GM13976 (cell line): ENCODE measurements at regions not wholly inside any gene's neighbourhood (a gene's known extent, or its start where the extent isn't known, plus 50 kb on each side); places are given as distances from the start of the nearest gene placed in this dataset.

ENCODE experiments used
- DNase-seq: peaks from one replicate; pipeline ENCODE4 v3.0.0; 2012; ENCODE audit warnings: low spot score
- in situ Hi-C: fragments of 300-500 bp; cut with MboI; formaldehyde crosslinking; loops from one replicate; pipeline ENCODE4 v1.12.0; 2022; ENCODE audit warnings: low sequenced_read_pairs, mixed read lengths, inconsistent platforms; ENCODE audit not compliant: unreplicated experiment
- TF ChIP-seq, protein P1 (sequence below): IDR thresholded peaks from 2 replicates; pipeline ENCODE4 v1.5.1; 2012; ENCODE audit warnings: borderline replicate concordance, mild to moderate bottlenecking; ENCODE audit not compliant: insufficient read depth; ENCODE audit errors: extremely low read depth, missing control alignments, control extremely low read depth

DNA sequence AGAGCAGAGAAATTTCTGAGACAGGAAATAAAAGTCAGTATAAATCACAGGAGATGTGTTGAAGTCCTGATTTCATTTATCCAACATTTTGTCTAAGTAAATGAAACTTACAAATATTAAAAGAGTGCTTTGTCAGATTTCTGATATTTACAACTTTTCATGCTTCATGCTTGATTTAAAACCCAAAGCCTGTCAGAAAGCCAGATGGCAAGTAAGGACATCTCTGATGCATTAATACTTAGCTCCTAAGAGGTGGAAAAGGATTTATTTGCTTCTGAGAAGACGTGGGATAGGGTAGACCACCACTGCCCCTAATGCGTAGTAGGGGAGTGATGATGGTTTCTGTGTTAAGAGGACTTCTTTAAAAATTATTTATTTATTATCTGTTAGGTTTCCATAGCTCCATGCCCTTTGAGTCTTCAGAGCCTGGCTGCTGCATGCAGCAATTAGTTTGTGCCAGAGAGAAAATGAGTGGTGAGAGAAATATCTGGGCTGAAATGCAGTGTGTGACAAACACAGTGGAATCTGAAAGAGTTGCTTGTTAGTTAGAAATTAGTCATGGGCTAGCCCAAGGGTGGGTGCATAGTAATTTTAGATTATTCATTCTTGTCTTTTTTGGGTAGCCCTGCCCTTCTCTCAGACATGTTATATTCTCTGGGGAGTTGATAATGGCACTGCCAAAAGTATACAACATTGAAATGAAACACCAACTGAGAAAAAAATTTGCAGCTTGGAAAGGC is 333.8 kb downstream of the C4orf33 start:
- in situ Hi-C loops, result no loop called here

DNA sequence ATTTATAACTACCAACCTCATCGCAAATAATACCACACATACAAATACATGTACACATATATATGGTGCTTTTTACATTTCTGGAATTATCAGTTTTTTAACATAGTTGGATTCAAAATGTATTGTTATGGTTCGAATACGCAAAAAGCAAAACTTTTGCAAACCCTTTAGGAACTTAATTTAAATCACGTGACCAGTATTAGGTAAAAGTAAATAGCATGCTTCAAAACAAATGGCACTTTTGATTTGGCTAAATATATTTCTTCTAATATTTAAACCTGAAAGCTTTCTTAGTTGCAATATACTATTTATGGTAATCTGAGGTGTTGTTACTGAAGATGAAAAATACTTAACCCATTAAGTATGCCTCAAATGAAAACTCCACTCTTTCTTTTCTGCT is 341.4 kb downstream of the C4orf33 start:
- DNase-seq, result no peak
- in situ Hi-C loops, result no loop called here
- TF ChIP-seq, protein P1, sequence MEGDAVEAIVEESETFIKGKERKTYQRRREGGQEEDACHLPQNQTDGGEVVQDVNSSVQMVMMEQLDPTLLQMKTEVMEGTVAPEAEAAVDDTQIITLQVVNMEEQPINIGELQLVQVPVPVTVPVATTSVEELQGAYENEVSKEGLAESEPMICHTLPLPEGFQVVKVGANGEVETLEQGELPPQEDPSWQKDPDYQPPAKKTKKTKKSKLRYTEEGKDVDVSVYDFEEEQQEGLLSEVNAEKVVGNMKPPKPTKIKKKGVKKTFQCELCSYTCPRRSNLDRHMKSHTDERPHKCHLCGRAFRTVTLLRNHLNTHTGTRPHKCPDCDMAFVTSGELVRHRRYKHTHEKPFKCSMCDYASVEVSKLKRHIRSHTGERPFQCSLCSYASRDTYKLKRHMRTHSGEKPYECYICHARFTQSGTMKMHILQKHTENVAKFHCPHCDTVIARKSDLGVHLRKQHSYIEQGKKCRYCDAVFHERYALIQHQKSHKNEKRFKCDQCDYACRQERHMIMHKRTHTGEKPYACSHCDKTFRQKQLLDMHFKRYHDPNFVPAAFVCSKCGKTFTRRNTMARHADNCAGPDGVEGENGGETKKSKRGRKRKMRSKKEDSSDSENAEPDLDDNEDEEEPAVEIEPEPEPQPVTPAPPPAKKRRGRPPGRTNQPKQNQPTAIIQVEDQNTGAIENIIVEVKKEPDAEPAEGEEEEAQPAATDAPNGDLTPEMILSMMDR, result no peak

More for the DNA sequence above, 333.8 kb downstream of the C4orf33 start:
- TF ChIP-seq, protein P1, result no peak
- no peak for DNase-seq

DNA sequence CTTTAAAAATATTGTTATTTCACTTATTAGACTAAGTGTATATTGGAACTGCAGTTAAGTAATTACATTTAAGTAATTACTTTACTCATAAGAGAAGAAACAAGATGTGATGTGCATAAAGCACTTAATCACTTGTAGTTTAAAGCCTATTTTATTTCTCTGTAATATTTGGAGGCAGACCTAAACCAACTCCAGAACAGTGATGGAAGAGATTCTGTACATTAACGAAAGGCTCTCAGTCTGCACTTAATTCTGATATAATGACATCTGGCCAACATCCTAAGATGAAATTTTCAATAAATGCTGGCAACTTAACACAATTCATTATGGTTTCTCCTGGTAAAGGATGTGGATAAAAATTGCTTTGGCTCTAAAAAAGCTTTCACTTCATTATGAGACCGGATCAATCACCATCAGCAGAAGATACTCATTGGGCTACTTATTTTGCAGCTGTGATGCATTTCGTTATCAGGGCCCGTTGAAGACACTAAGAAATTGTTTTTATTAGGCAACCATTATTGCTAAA is 342.6 kb downstream of the C4orf33 start:
- no peak for DNase-seq
- TF ChIP-seq, protein P1, result no peak
- in situ Hi-C loops, result no loop called here

DNA sequence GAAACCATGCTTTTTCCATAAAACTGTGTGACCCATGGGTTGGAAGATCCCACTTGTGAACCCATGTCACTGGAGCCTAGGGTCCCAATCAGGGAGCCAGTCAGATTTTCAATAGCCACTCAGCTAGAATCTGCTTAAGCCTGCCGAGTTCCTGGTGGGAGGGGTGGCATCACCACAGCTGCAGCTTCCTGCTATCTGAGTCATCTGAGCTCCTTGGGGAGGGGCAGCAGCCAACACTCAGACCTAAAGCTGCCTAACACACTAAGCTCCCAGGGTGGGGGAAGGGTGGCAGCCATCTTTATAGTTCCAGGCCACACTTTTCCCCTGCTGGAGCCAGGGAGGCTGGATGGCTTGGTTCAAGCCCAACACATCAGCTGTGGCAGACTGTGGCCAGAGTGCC is 350.1 kb downstream of the C4orf33 start:
- TF ChIP-seq, protein P1, result no peak
- DNase-seq, result no peak
- in situ Hi-C loops, result no loop called here

DNA sequence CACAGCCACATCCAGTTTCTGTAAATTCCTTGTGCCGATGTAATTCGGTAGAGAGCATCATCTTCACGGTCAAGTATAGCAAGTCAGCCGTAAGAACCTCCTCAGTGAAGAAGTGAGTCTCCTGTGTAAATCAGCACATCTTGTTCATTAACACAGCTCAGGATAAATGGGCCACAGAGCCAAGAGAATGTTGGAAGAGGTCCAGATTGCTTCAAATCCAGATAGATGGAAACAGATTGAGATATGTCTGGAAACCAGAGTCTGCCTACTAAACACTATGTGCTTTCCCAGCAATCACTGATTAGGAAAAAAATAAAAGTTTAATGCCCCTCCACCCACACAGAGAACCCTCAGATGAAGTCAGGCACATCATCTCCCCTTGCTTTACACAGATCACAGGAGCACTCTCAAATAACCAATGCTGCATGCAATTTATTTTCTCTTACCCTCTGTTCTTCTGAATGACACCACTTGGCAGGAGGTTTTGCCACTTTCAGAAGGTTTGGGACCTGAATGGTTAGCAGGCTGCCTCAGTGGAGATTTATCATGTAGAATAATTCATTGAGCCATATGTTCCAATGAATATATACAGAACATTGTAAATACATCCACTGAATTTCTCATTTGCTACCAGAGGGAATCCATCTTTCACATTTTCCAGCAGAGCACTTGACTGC is 357.7 kb downstream of the C4orf33 start:
- TF ChIP-seq, protein P1, result no peak

DNA sequence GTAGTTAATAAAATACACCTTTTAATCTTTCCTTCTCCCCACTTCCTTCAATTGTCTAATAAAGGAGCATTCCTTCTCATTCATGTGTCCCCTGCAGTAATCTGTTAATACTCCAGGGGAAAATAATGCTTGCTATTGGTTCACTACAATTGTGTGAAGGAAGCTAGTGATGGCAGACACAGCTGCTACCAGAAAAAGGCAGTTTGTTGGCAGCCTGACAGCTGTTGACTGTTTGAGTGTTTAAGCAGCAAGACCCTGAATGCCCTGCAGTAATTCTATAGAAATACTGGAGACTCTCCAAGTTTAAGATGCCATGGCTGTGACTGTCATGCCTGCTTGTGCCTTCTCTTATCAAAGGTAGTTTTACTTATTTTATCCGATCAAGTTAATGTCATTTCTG is 359.5 kb downstream of the C4orf33 start:
- TF ChIP-seq, protein P1, result no peak
- no peak for DNase-seq
- in situ Hi-C loops, result no loop called here

More for the DNA sequence above, 357.7 kb downstream of the C4orf33 start:
- no peak for DNase-seq
- in situ Hi-C loops, result no loop called here
